Endodermal cell (in vitro differentiated cells): ENCODE measurements at regions not wholly inside any gene's neighbourhood (a gene's known extent, or its start where the extent isn't known, plus 50 kb on each side); places are given as distances from the start of the nearest gene placed in this dataset.

Experiments
- DNase-seq: peaks from one replicate; pipeline ENCODE4 v3.0.0-alpha.2; 2017
- H3K27ac ChIP-seq: 2 replicates; pipeline ENCODE4 v1.5.1; 2013; ENCODE audit warnings: mild to moderate bottlenecking, low read depth, low read length, moderate library complexity
- H3K27me3 ChIP-seq: 2 replicates; pipeline ENCODE4 v1.6.1; 2013; ENCODE audit warnings: mild to moderate bottlenecking, low read length, moderate library complexity; ENCODE audit not compliant: insufficient read depth, control insufficient read depth, poor library complexity, severe bottlenecking
- H3K36me3 ChIP-seq: 2 replicates; pipeline ENCODE4 v1.7.0; 2013; ENCODE audit warnings: mild to moderate bottlenecking, low read length, moderate library complexity; ENCODE audit not compliant: control insufficient read depth, insufficient read depth
- H3K4me1 ChIP-seq: one replicate; pipeline ENCODE4 v1.7.0; 2013; ENCODE audit warnings: low read length; ENCODE audit not compliant: control insufficient read depth, insufficient read depth
- H3K4me3 ChIP-seq: 2 replicates; pipeline ENCODE4 v1.5.1; 2013; ENCODE audit warnings: mild to moderate bottlenecking, low read length, moderate library complexity
- H3K9ac ChIP-seq: 2 replicates; pipeline ENCODE4 v1.6.1; 2013; ENCODE audit warnings: mild to moderate bottlenecking, low read length, moderate library complexity; ENCODE audit not compliant: poor library complexity, severe bottlenecking; ENCODE audit errors: extremely low read depth
- H3K9me3 ChIP-seq: 2 replicates; pipeline ENCODE4 v1.6.1; 2013; ENCODE audit warnings: mild to moderate bottlenecking, low read length, moderate library complexity; ENCODE audit not compliant: control insufficient read depth
- H3K27ac Mint-ChIP-seq: 2 replicates; pipeline ENCODE4 v1.8.0; 2020; ENCODE audit warnings: mixed read lengths
- H3K27me3 Mint-ChIP-seq: 2 replicates; pipeline ENCODE4 v1.8.0; 2021; ENCODE audit warnings: mild to moderate bottlenecking, mixed read lengths; ENCODE audit not compliant: insufficient read depth
- H3K36me3 Mint-ChIP-seq: 2 replicates; pipeline ENCODE4 v1.8.0; 2020; ENCODE audit warnings: low read depth, mixed read lengths
- H3K4me1 Mint-ChIP-seq: 2 replicates; pipeline ENCODE4 v1.8.0; 2020; ENCODE audit warnings: mixed read lengths
- H3K4me3 Mint-ChIP-seq: 2 replicates; pipeline ENCODE4 v1.8.0; 2020; ENCODE audit warnings: mild to moderate bottlenecking, moderate library complexity, mixed read lengths
- H3K9me3 Mint-ChIP-seq: 2 replicates; pipeline ENCODE4 v1.8.0; 2020; ENCODE audit warnings: mild to moderate bottlenecking, mixed read lengths
- WGBS, 2 experiments: methylation state at CpG; one replicate each; pipeline versions ENCODE4 v1.1.5 to v1.1.7; 2013; ENCODE audit warnings: missing lambda C conversion rate in 2 of 2, mixed read lengths in 1 of 2; ENCODE audit not compliant: insufficient coverage in 1 of 2, insufficient read length in 1 of 2; 5-methylcytosine and 5-hydroxymethylcytosine counted together
- TF ChIP-seq, protein P1 (sequence below): fragments of 200-600 bp; sonication (generic); conservative IDR thresholded peaks from 2 replicates; pipeline ENCODE4 v1.5.0; 2021; ENCODE audit warnings: antibody characterized with exemption, mild to moderate bottlenecking

DNA sequence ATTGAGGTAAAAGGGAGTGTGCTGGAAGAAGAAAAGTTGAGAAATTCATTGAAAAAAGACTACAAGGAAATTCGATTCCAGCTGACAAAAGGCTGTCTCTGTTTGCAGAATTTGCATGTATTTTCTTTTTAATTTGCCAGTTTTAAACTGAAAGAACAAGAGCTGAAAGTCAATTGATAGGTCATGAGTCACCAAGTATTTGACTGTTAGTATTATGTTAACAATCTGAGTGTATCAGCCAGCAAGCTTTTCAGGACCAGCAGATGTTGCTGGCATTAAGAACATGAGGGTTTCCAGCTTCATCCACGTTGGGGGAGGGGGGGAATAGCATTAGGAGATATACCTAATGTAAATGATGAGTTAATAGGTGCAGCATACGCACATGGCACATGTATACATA is 726.7 kb downstream of the METTL15 start:
- 37 to 50% methylated on average over 2 of the region's 3 CpGs for WGBS, 2 experiments
- Histone ChIP-seq H3K27me3 (no peaks in the 10 kb centered on the region), H3K9ac (no peak overlapping the region), H3K4me1 (no peaks in the 10 kb centered on the region), H3K27ac (no peak overlapping the region), H3K36me3 (no peaks in the 10 kb centered on the region), H3K4me3 (no peak overlapping the region), H3K9me3 (no peaks in the 10 kb centered on the region)
- H3K27ac Mint-ChIP-seq, result no peak overlapping the region
- no peak for DNase-seq
- no peaks in the 10 kb centered on the region for H3K9me3 Mint-ChIP-seq
- TF ChIP-seq, protein P1, sequence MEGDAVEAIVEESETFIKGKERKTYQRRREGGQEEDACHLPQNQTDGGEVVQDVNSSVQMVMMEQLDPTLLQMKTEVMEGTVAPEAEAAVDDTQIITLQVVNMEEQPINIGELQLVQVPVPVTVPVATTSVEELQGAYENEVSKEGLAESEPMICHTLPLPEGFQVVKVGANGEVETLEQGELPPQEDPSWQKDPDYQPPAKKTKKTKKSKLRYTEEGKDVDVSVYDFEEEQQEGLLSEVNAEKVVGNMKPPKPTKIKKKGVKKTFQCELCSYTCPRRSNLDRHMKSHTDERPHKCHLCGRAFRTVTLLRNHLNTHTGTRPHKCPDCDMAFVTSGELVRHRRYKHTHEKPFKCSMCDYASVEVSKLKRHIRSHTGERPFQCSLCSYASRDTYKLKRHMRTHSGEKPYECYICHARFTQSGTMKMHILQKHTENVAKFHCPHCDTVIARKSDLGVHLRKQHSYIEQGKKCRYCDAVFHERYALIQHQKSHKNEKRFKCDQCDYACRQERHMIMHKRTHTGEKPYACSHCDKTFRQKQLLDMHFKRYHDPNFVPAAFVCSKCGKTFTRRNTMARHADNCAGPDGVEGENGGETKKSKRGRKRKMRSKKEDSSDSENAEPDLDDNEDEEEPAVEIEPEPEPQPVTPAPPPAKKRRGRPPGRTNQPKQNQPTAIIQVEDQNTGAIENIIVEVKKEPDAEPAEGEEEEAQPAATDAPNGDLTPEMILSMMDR, result no peak
- H3K27me3 Mint-ChIP-seq, result no peaks in the 10 kb centered on the region
- H3K36me3 Mint-ChIP-seq, result no peaks in the 10 kb centered on the region
- H3K4me3 Mint-ChIP-seq, result no peak overlapping the region
- peaks cover 6% of the 10 kb centered on the region for H3K4me1 Mint-ChIP-seq

DNA sequence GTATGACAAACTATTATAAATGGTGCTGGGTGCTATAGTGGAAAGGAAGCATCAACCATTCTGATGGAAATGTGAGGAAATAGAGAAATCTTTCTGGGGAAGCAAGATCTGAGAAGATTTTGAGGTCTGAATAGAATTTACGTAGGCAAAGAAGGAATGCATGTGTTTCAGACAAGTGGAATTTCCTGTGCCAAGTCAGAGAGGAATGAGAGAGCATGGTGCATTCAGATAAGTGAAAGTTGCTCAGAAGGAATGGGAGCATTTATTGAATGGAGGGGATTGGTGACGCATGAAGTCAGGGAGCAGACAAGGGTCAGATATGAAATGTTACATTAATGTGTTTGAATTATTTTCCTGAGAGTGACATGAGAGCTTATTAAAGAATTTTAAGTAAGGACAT is 725.5 kb downstream of the METTL15 start:
- no peak overlapping the region for H3K27ac ChIP-seq
- Mint-ChIP-seq H3K9me3 (no peaks in the 10 kb centered on the region), H3K27ac (no peak overlapping the region), H3K4me3 (no peak overlapping the region), H3K4me1 (peaks cover 6% of the 10 kb centered on the region), H3K27me3 (no peaks in the 10 kb centered on the region), H3K36me3 (no peaks in the 10 kb centered on the region)
- H3K4me3 ChIP-seq, result no peak overlapping the region
- 88 to 93% methylated on average over 2 of the region's 2 CpGs for WGBS, 2 experiments
- DNase-seq, result no peak
- H3K27me3 ChIP-seq, result no peaks in the 10 kb centered on the region
- H3K9me3 ChIP-seq, result no peaks in the 10 kb centered on the region
- H3K9ac ChIP-seq, result no peak overlapping the region
- H3K4me1 ChIP-seq, result no peaks in the 10 kb centered on the region
- TF ChIP-seq, protein P1, result no peak
- H3K36me3 ChIP-seq, result no peaks in the 10 kb centered on the region

DNA sequence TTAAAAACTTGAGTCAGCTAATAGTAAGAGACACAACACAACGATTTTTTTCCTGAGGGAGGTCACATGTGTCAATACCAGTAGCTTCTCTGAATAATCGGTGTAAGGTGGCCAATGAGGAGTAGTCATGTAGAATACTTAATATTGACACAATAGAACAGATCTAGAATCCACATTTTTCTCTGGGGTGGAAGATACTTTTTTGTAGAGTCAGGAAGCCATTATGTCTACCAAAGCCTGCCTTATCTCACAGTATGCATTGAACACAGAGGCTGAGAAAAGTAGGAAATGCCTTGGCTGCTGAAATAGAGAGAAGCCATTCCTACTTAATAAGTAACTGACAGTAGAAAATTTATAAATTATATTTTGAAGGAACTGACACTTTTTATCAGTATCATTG is 725.0 kb downstream of the METTL15 start:
- Histone ChIP-seq H3K36me3 (no peaks in the 10 kb centered on the region), H3K9me3 (no peaks in the 10 kb centered on the region), H3K9ac (no peak overlapping the region), H3K27me3 (no peaks in the 10 kb centered on the region), H3K4me3 (no peak overlapping the region), H3K4me1 (no peaks in the 10 kb centered on the region), H3K27ac (no peak overlapping the region)
- TF ChIP-seq, protein P1, result no peak
- H3K27me3 Mint-ChIP-seq, result no peaks in the 10 kb centered on the region
- no peak for DNase-seq
- H3K27ac Mint-ChIP-seq, result no peak overlapping the region
- 88% methylated on average over 1 of the region's 2 CpGs; no CpG with 5 or more reads in 1 of the 2 experiments for WGBS, 2 experiments
- H3K4me3 Mint-ChIP-seq, result no peak overlapping the region
- peaks cover 6% of the 10 kb centered on the region for H3K4me1 Mint-ChIP-seq
- no peaks in the 10 kb centered on the region for H3K9me3 Mint-ChIP-seq
- H3K36me3 Mint-ChIP-seq, result no peaks in the 10 kb centered on the region
